Adrenal gland (tissue), 5 donors: ENCODE measurements at regions not wholly inside any gene's neighbourhood (a gene's known extent, or its start where the extent isn't known, plus 50 kb on each side); places are given as distances from the start of the nearest gene placed in this dataset.

Experiments used
- POLR2A ChIP-seq, 2 donors: fragments of 450-650 bp; IDR thresholded peaks; one replicate each; pipeline ENCODE4 v1.6.1; 2017; ENCODE audit warnings: antibody characterized with exemption in 2 of 2, mild to moderate bottlenecking in 2 of 2, moderate library complexity in 1 of 2
- TF ChIP-seq, protein P1 (sequence below), 6 experiments: fragments of 450-650 bp in 4 of 6; fragments of 200-600 bp in 2 of 6; sonication (generic) in 1 of 6; IDR thresholded peaks; 1 replicate in 5 of 6; 2 replicates in 1 of 6; pipeline versions ENCODE4 v1.5.1 to v1.8.0; 2016 to 2021; ENCODE audit warnings: antibody characterized with exemption in 6 of 6, mild to moderate bottlenecking in 2 of 6, moderate library complexity in 1 of 6
- donor health status: DM: no; HTN: no; CAD: no.

GRCh38 chr20:52540509-52540908, 348.9 kb upstream of the ZFP64 start:
- TF ChIP-seq, protein P1, sequence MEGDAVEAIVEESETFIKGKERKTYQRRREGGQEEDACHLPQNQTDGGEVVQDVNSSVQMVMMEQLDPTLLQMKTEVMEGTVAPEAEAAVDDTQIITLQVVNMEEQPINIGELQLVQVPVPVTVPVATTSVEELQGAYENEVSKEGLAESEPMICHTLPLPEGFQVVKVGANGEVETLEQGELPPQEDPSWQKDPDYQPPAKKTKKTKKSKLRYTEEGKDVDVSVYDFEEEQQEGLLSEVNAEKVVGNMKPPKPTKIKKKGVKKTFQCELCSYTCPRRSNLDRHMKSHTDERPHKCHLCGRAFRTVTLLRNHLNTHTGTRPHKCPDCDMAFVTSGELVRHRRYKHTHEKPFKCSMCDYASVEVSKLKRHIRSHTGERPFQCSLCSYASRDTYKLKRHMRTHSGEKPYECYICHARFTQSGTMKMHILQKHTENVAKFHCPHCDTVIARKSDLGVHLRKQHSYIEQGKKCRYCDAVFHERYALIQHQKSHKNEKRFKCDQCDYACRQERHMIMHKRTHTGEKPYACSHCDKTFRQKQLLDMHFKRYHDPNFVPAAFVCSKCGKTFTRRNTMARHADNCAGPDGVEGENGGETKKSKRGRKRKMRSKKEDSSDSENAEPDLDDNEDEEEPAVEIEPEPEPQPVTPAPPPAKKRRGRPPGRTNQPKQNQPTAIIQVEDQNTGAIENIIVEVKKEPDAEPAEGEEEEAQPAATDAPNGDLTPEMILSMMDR (IDR thresholded peaks at IDR 0.05) = no peak
- no peak for TF ChIP-seq POLR2A (IDR thresholded peaks at IDR 0.05)
